Gastrocnemius medialis (tissue), 4 donors: ENCODE measurements at regions not wholly inside any gene's neighbourhood (a gene's known extent, or its start where the extent isn't known, plus 50 kb on each side); places are given as distances from the start of the nearest gene placed in this dataset.

Experiments used
- CTCF ChIP-seq, 5 experiments: fragments of 450-650 bp in 3 of 5; fragments of 200-600 bp in 2 of 5; sonication (generic) in 2 of 5; IDR thresholded peaks in 4 of 5; conservative IDR thresholded peaks in 1 of 5; 1 replicate in 4 of 5; 2 replicates in 1 of 5; pipeline ENCODE4 v1.5.1; 2016 to 2019; ENCODE audit warnings: antibody characterized with exemption in 5 of 5, mild to moderate bottlenecking in 3 of 5, moderate library complexity in 3 of 5
- POLR2A ChIP-seq, 2 donors: fragments of 450-650 bp; IDR thresholded peaks; one replicate each; pipeline ENCODE4 v1.6.1; 2017; ENCODE audit warnings: antibody characterized with exemption in 2 of 2, mild to moderate bottlenecking in 2 of 2, moderate library complexity in 2 of 2

- TF ChIP-seq CTCF (IDR thresholded peaks at IDR 0.05 in 4 of 5, conservative IDR thresholded peaks at IDR 0.05 in 1 of 5) (no peak), POLR2A (IDR thresholded peaks at IDR 0.05) (no peak)
Measured at GRCh38 chr5:42927730-42928129, 112.4 kb downstream of the ANXA2R start.
